GM18873 (cell line): ENCODE measurements at regions not wholly inside any gene's neighbourhood (a gene's known extent, or its start where the extent isn't known, plus 50 kb on each side); places are given as distances from the start of the nearest gene placed in this dataset.

ENCODE experiments used
- ATAC-seq: cut with Tn5 transposase; IDR thresholded peaks from one replicate; pipeline ENCODE4 v1.9.1; 2021; ENCODE audit warnings: mild to moderate bottlenecking, moderate library complexity, moderate number of reproducible peaks; ENCODE audit not compliant: unreplicated experiment, low FRiP score

- no peak for ATAC-seq
Measured at GRCh38 chr17:71379512-71379911, 741.3 kb upstream of the SOX9 start.

GRCh38 chr17:71380535-71380934 lies 740.3 kb upstream of the SOX9 start:
- no peak for ATAC-seq

DNA sequence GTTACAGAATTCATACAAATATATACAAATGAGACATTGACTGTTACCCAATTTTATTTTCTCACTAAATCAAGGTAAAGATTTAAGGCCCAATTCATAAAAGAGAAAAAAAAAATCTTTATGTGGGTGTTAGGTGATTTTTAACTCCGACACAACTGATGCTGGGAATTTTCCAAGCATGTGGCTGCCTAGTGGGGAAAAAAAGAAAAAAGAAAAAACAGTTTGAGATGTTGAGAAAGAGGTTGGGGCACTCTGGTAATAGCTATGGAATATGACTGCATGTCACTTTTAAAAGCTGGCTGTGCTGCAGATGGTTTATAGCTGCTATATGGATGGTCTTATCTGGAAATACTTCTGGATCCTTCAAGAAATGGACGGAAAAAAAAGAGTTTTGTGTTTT lies 739.9 kb upstream of the SOX9 start:
- ATAC-seq: no peak

- no peak for ATAC-seq
Measured at GRCh38 chr17:71383091-71383490, 737.7 kb upstream of the SOX9 start.

- ATAC-seq: no peak
Measured at GRCh38 chr17:71387456-71387855, 733.4 kb upstream of the SOX9 start.

DNA sequence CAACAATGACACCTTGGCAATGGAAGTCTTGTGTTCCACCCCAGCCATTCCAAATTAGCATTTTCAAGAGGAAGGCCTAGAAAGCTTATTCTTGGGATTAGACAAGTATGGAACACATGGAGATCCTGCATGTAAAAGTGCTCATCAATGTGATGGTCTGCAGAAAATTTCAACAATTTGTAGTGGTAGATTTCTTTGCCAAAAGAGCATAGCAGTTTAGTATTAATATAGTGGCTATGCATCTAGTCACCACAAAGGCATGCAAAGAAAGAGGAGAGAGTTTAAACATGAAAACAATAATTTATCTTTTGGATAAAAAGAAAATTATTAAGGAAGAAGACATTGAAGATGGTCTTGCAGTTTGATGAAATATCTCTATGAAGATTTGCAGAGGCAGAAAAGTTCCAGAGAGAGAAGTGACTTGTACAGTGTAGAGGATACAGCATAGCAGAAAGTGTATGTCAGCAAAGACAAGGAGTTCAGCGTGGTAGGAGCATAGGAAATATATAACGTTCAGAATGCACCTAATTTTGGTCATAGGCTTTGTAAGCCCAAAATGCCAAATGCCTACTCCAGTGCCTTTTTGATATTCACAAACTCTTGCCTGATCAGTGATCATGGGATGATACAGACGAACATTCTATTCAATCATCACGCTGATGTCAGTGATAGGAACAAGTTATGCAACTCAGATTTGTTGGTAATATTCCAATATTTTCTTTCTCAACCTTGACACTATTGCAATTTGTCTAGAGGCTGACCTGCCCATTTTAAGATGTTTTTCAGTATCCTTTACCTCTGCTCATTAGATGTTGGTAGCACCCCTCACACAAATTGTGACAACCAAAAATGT lies 727.9 kb upstream of the SOX9 start:
- ATAC-seq: no peak

DNA sequence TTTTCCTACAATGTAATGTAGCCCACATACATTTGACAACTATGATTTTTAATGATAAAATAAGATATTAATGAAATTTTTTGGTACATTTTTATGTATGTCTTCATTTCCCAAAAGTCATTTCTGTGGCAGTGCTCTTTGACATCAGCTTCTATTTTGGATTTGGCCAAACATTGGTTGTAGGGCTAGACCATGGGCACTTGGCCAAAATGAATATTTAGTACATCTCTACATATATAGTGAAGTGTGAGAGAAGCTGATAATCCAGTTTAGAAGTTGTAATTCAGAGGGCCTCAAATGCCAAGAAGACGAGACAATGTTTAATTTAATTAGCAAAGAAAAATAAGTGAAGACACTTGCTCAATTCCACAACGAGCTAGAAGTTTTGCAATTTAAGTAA lies 724.9 kb upstream of the SOX9 start:
- no peak for ATAC-seq

- no peak for ATAC-seq
Measured at GRCh38 chr17:71396711-71397110, 724.1 kb upstream of the SOX9 start.

- ATAC-seq: no peak
Measured at GRCh38 chr17:71398025-71398424, 722.8 kb upstream of the SOX9 start.

- no peak for ATAC-seq
Measured at GRCh38 chr17:71398800-71399219, 722.0 kb upstream of the SOX9 start.

- no peak for ATAC-seq
Measured at GRCh38 chr17:71399221-71399620, 721.6 kb upstream of the SOX9 start.

DNA sequence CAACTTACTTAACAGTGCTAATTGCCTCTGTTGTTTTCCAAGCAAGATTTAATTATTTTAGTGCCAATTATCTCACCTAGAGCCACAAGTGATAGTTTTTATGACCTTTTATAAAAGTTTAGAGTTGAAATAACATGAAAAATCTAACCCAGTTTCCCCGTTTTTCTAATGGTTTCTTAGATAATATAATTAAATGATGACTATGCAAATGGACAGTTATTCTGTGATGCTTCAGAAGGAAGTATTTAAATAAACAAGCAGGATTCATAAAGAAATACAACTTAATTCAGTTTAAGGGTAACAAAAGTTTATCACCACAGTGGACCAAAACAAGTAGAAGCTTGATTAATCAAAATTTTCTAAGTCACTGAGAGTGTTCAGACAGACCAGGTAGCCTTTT lies 721.2 kb upstream of the SOX9 start:
- no peak for ATAC-seq

- no peak for ATAC-seq
Measured at GRCh38 chr17:71402007-71402406, 718.8 kb upstream of the SOX9 start.

GRCh38 chr17:71402661-71403141 lies 718.1 kb upstream of the SOX9 start:
- ATAC-seq: no peak

DNA sequence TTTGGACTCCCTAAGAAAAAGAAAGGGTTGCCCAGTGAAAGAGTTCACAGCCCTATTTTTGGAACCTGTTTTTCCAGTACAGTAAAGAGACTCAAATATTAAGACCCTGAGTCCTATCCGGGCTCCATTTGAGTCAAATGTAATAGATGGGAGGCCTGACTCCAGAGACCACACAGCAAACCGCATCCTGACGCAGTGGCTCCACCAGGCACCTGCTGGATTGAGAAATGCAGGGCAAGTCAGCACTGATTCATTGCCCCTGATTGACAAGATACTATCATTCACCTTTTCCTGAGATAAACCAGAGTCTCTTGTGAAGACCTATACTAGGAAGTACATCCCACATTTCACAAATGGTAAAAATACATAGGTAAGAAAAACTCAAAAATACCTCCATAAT lies 715.7 kb upstream of the SOX9 start:
- no peak for ATAC-seq

DNA sequence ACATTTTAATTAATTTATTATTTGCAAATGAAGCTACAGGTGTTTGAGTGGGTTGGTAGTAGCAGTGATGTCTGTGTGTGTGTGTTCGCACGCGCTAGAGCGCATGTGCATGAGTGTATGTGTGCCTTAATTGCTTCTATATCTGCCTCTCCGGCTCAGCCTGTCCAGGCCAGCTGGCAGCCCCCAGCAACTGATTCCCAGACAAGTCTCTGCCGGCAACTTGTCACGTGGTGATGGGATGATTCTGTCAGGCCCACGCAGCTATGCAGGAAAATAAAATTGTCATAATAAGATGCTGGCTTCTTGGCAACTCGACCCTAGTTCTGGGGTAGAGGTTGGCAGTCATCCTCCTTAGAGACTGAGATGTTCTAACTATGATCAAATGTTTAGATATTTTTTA lies 712.8 kb upstream of the SOX9 start:
- no peak for ATAC-seq

- ATAC-seq: no peak
Measured at GRCh38 chr17:71409137-71409536, 711.7 kb upstream of the SOX9 start.

DNA sequence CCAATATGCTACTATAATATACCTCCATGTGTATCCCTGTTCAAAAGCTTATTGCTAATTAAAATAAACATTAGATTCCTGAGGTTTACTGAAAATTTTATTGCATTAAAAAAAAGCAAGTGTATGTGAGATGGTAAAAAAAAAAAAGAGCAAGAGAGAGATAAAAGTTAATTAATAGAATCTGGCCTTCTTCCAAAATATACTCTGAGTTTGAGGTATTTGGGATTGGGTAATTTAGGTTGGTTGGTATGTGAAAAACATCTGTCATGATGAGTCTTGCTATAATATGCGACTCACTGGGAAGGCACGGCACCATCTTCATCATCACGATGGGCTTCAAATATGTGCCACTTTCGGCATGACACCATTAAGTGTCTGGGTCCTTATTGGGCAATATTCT lies 711.1 kb upstream of the SOX9 start:
- no peak for ATAC-seq

DNA sequence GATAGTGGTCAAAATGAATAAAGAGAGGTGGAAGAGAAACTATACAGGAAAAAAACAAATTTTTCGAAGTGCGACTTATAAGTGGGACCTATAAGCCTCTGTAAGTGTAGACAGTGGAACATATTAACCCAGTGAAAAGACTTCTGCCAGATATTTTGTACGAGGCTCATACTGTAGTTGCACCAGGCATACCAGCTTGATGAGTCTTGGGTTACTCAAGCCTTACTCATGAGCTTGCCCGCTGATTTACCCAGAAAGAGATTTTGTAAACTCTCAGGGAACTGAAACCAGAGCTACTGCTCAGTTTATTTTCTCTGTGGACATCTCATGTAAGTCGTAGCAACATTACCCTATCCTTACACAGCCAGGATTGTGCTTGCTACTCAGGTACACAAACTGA lies 708.0 kb upstream of the SOX9 start:
- ATAC-seq: no peak

- no peak for ATAC-seq
Measured at GRCh38 chr17:71413935-71414334, 706.9 kb upstream of the SOX9 start.

GRCh38 chr17:71417142-71417541 lies 703.7 kb upstream of the SOX9 start:
- ATAC-seq: no peak

- ATAC-seq: no peak
Measured at GRCh38 chr17:71422968-71423367, 697.9 kb upstream of the SOX9 start.
